ENCODE measurements at regions not wholly inside any gene's neighbourhood (a gene's known extent, or its start where the extent isn't known, plus 50 kb on each side); places are given as distances from the start of the nearest gene placed in this dataset.

DNA sequence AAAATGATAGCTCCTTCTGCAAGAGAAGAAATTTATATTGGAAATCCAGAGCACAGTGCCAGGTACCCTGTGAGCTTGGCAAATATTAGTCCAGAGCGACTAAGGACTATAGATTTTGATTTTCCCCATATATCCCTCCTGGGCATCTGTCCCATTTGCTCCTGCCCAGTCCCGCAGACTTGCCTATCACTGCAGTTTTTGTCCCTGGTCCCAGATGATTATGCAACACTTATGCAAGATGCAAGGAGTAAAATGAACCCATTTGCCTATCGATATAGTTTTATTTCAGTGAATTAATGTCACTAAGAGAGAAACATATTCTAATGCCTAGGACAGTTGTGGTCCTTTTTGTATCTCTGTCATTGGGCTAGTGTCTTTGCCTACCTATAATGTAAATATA lies 215.9 kb upstream of the BMP4 start:
- Histone ChIP-seq H3K4me1 (ENCODE audit: control insufficient read depth in 2 of 2, insufficient read depth in 2 of 2, low read length in 2 of 2) (peaks cover 24 to 40% of the 10 kb centered on the region in 2 donors), H3K4me3 (ENCODE audit: low read length in 2 of 2) (no peak overlapping the region), H3K36me3 (ENCODE audit: control insufficient read depth in 2 of 2, insufficient read depth in 2 of 2, low read length in 1 of 2) (no peaks in the 10 kb centered on the region), H3K27me3 (ENCODE audit: control insufficient read depth in 2 of 2, insufficient read depth in 1 of 2, low read length in 1 of 2) (peaks cover 0 to 2% of the 10 kb centered on the region in 2 donors), H3K9me3 (ENCODE audit: control insufficient read depth in 2 of 2, insufficient read depth in 1 of 2, low read length in 1 of 2) (no peaks in the 10 kb centered on the region), H3K27ac (ENCODE audit: low read depth in 1 of 2, low read length in 1 of 2) (no peak overlapping the region)
- 93% methylated on average over 3 of the region's 3 CpGs for WGBS
- no peak for DNase-seq (ENCODE audit: low read depth in 6 of 9, low spot score in 9 of 9)

DNA sequence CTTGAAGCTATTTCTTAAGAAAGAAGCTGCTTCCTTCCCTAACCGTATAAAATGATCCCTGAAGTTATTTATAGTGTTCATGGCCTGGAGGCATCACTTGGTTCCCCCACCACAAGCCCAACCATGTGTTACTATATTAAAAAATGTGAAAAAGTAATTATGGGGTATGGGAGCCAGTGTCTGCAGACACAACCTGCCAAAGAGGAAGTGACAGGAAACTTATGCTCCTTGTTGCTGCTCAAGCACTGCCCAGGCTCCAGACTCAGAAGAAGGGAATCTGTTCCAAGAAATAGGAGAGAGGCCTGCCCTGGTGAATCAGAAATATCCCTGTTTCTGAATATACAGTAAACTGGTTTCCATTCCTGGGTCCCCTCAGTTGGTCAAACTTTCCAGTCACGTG lies 217.2 kb upstream of the BMP4 start:
- no peaks in the 10 kb centered on the region for H3K9me3 ChIP-seq (ENCODE audit: control insufficient read depth in 2 of 2, insufficient read depth in 1 of 2, low read length in 1 of 2)
- H3K4me1 ChIP-seq (ENCODE audit: control insufficient read depth in 2 of 2, insufficient read depth in 2 of 2, low read length in 2 of 2) = peaks cover 19 to 35% of the 10 kb centered on the region in 2 donors
- H3K4me3 ChIP-seq (ENCODE audit: low read length in 2 of 2) = no peak overlapping the region
- H3K36me3 ChIP-seq (ENCODE audit: control insufficient read depth in 2 of 2, insufficient read depth in 2 of 2, low read length in 1 of 2) = no peaks in the 10 kb centered on the region
- 44% methylated on average over 2 of the region's 2 CpGs for WGBS
- no peak overlapping the region for H3K27ac ChIP-seq (ENCODE audit: low read depth in 1 of 2, low read length in 1 of 2)
- no peak for DNase-seq (ENCODE audit: low read depth in 6 of 9, low spot score in 9 of 9)
- H3K27me3 ChIP-seq (ENCODE audit: control insufficient read depth in 2 of 2, insufficient read depth in 1 of 2, low read length in 1 of 2) = peaks cover 0 to 9% of the 10 kb centered on the region in 2 donors

DNA sequence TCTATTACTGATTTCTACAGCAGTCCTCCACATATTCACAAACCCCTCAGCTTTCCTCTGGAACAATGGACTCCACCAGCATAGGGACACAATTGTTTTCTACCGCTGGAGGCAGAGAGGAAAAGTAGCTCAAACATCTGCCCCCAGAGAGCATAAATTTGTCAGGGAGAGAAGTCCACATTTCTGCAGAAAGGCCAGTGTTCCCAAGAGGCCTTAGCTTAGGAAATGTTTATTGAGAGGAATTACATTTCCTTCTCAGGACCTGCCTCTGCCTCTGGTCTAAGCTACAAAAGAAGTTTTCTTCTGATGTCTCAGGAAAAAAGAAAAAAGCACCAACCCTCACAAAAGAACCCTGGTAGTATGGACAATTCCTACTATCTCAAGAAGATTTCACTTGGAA lies 217.8 kb upstream of the BMP4 start:
- DNase-seq (ENCODE audit: low read depth in 6 of 9, low spot score in 9 of 9) = no peak
- Histone ChIP-seq H3K36me3 (ENCODE audit: control insufficient read depth in 2 of 2, insufficient read depth in 2 of 2, low read length in 1 of 2) (no peaks in the 10 kb centered on the region), H3K4me1 (ENCODE audit: control insufficient read depth in 2 of 2, insufficient read depth in 2 of 2, low read length in 2 of 2) (peaks cover 15 to 29% of the 10 kb centered on the region in 2 donors), H3K9me3 (ENCODE audit: control insufficient read depth in 2 of 2, insufficient read depth in 1 of 2, low read length in 1 of 2) (no peaks in the 10 kb centered on the region), H3K4me3 (ENCODE audit: low read length in 2 of 2) (no peak overlapping the region), H3K27ac (ENCODE audit: low read depth in 1 of 2, low read length in 1 of 2) (no peak overlapping the region), H3K27me3 (ENCODE audit: control insufficient read depth in 2 of 2, insufficient read depth in 1 of 2, low read length in 1 of 2) (peaks cover 0 to 9% of the 10 kb centered on the region in 2 donors)
- WGBS = 98% methylated on average over 1 of the region's 1 CpG

DNA sequence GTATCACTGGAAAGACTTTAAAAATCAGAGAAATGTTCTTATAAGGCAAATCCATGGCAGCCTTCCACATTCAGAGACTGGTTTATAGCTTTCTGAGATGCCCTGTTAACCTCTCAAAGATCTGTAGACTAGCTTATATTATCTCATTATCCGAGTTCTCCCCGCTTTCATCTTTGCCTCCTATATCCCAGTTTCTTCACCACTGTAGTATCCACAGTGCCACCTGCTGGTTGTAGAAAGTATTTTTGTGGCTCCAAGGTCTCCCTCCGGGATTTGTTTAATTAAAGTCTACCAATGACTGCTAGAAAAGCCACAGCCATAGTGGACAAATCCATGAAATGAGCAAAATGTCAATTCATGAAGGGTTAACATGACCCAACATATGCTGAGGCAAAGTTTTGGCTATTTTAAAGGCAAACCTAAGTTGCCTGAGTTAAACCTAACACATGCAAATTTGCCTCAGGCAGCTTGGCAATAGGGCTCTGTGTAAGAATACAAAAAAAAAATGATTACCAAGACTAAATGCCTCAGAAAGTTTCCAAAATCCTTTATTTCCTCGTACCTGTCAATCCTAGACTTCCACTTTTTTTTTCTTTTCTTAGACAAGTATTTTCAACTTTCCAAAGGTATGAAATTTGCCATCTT lies 218.8 kb upstream of the BMP4 start:
- WGBS = 21% methylated on average over 4 of the region's 4 CpGs

DNA sequence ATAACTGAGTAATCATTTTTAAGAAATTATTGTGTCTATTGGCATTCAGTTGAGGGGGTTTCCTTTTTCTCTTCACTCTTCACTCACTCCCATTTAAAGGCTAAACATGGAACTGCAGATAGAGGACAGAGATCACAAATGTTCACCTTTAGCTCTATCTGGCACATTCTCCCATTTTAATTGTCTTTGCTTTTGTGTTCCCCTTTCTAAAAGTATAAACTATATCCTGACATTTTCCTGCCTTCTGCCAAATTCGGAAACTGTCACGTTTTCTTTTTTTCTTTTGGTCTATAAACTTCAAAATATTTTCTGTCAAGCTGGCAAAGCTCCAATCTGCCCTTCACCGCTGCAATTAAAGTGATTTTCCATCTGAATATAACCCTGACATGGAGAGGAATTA lies 219.8 kb upstream of the CDKN3 start:
- Histone ChIP-seq H3K4me1 (ENCODE audit: control insufficient read depth in 2 of 2, insufficient read depth in 2 of 2, low read length in 2 of 2) (peaks cover 0 to 9% of the 10 kb centered on the region in 2 donors), H3K4me3 (ENCODE audit: low read length in 2 of 2) (no peak overlapping the region), H3K36me3 (ENCODE audit: control insufficient read depth in 2 of 2, insufficient read depth in 2 of 2, low read length in 1 of 2) (no peaks in the 10 kb centered on the region), H3K27ac (ENCODE audit: low read depth in 1 of 2, low read length in 1 of 2) (no peak overlapping the region), H3K27me3 (ENCODE audit: control insufficient read depth in 2 of 2, insufficient read depth in 1 of 2, low read length in 1 of 2) (peaks cover 0 to 14% of the 10 kb centered on the region in 2 donors), H3K9me3 (ENCODE audit: control insufficient read depth in 2 of 2, insufficient read depth in 1 of 2, low read length in 1 of 2) (no peaks in the 10 kb centered on the region)
- DNase-seq (ENCODE audit: low read depth in 6 of 9, low spot score in 9 of 9) = no peak
- WGBS = 57% methylated on average over 3 of the region's 3 CpGs

More for the DNA sequence above, 218.8 kb upstream of the BMP4 start:
- H3K4me1 ChIP-seq (ENCODE audit: control insufficient read depth in 2 of 2, insufficient read depth in 2 of 2, low read length in 2 of 2) = peaks cover 7 to 19% of the 10 kb centered on the region in 2 donors
- peaks cover 0 to 14% of the 10 kb centered on the region in 2 donors for H3K27me3 ChIP-seq (ENCODE audit: control insufficient read depth in 2 of 2, insufficient read depth in 1 of 2, low read length in 1 of 2)
- no peak overlapping the region for H3K4me3 ChIP-seq (ENCODE audit: low read length in 2 of 2)
- no peaks in the 10 kb centered on the region for H3K9me3 ChIP-seq (ENCODE audit: control insufficient read depth in 2 of 2, insufficient read depth in 1 of 2, low read length in 1 of 2)
- H3K27ac ChIP-seq (ENCODE audit: low read depth in 1 of 2, low read length in 1 of 2) = no peak overlapping the region
- H3K36me3 ChIP-seq (ENCODE audit: control insufficient read depth in 2 of 2, insufficient read depth in 2 of 2, low read length in 1 of 2) = no peaks in the 10 kb centered on the region
- DNase-seq (ENCODE audit: low read depth in 6 of 9, low spot score in 9 of 9) = peak in 5 of 9 donors; percentile 33 to 76 (median 51)

DNA sequence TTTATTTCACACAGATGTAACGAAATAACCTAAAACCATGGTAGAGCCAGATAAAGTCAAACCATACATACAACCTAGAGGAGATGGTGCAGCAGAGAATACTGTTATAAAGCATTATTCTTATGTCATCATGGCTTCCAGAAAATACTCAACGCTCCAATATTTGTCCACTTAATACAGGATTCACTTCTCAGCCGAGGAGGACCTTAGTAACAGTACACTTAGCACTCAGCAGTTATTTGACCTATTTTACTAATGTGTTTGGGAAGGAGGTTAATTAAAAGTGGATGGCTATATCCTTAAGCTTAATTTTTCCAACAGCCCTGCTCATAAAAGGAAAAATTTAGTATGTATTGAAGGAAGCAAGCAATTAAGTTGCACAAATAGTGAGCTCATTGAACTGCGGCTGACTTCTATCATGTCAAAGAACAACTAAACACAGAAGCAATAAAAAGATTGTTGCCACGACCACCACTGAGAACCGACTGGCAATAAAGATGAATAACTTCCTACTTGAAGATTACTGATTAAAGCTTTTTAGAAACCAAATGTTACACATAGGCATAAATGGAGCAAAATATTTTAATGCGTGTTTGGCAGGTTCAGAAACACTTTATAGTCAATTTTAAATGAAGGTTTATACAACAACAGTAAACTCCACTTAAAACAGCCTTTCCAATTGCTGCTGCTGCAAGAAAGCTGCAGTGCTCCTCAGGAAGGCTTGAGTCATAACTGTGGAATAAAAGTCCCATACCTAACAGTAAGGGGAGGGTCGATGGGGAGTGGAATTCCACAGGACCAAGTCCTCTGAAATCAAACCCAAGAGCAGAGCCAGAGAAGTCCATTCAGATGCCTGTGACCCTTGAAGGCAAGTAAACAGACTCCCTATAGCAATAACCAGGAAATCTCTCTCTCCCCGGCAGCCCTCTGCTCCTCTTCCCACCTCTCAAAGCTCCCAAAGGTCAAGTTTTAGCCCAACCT lies 218.9 kb upstream of the CDKN3 start:
- WGBS = 65% methylated on average over 9 of the region's 9 CpGs
- Histone ChIP-seq H3K4me1 (ENCODE audit: control insufficient read depth in 2 of 2, insufficient read depth in 2 of 2, low read length in 2 of 2) (peaks cover 0 to 3% of the 10 kb centered on the region in 2 donors), H3K9me3 (ENCODE audit: control insufficient read depth in 2 of 2, insufficient read depth in 1 of 2, low read length in 1 of 2) (no peaks in the 10 kb centered on the region), H3K36me3 (ENCODE audit: control insufficient read depth in 2 of 2, insufficient read depth in 2 of 2, low read length in 1 of 2) (no peaks in the 10 kb centered on the region), H3K27me3 (ENCODE audit: control insufficient read depth in 2 of 2, insufficient read depth in 1 of 2, low read length in 1 of 2) (peaks cover 0 to 14% of the 10 kb centered on the region in 2 donors), H3K27ac (ENCODE audit: low read depth in 1 of 2, low read length in 1 of 2) (no peak overlapping the region), H3K4me3 (ENCODE audit: low read length in 2 of 2) (no peak overlapping the region)
- no peak for DNase-seq (ENCODE audit: low read depth in 6 of 9, low spot score in 9 of 9)

DNA sequence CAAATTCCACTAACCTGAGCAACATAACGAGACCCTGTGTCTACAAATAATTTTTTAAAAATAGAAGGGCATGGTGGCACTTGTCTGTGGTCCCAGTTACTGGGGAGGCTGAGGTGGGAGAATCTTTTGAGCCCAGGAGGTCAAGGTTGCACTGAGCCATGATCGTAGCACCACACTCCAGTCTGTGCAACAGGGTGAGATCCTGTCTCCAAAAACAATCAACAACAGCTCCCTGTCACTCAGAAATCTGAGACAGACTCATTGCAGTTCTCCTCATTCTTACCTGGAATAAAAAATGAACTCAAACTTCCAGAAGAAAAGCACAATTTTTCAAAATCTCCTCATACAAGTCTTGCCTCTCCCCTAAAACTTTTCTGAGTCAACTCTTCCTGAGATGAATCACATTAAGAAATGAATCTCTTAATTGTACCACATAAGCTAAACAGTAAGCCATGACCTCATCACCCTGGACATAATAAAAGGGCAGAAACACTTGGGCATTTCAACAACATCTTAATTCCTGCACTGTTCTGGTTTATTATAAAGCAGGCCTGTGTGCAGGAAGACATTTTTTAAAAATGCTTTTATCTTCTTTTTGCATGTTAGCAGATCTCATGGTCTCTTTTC lies 214.3 kb upstream of the CDKN3 start:
- Histone ChIP-seq H3K27ac (ENCODE audit: low read depth in 1 of 2, low read length in 1 of 2) (no peak overlapping the region), H3K9me3 (ENCODE audit: control insufficient read depth in 2 of 2, insufficient read depth in 1 of 2, low read length in 1 of 2) (no peaks in the 10 kb centered on the region), H3K27me3 (ENCODE audit: control insufficient read depth in 2 of 2, insufficient read depth in 1 of 2, low read length in 1 of 2) (peaks cover 0 to 12% of the 10 kb centered on the region in 2 donors), H3K4me1 (ENCODE audit: control insufficient read depth in 2 of 2, insufficient read depth in 2 of 2, low read length in 2 of 2) (no peaks in the 10 kb centered on the region), H3K36me3 (ENCODE audit: control insufficient read depth in 2 of 2, insufficient read depth in 2 of 2, low read length in 1 of 2) (no peaks in the 10 kb centered on the region), H3K4me3 (ENCODE audit: low read length in 2 of 2) (no peak overlapping the region)
- no peak for DNase-seq (ENCODE audit: low read depth in 6 of 9, low spot score in 9 of 9)
- WGBS = 89% methylated on average over 2 of the region's 2 CpGs

DNA sequence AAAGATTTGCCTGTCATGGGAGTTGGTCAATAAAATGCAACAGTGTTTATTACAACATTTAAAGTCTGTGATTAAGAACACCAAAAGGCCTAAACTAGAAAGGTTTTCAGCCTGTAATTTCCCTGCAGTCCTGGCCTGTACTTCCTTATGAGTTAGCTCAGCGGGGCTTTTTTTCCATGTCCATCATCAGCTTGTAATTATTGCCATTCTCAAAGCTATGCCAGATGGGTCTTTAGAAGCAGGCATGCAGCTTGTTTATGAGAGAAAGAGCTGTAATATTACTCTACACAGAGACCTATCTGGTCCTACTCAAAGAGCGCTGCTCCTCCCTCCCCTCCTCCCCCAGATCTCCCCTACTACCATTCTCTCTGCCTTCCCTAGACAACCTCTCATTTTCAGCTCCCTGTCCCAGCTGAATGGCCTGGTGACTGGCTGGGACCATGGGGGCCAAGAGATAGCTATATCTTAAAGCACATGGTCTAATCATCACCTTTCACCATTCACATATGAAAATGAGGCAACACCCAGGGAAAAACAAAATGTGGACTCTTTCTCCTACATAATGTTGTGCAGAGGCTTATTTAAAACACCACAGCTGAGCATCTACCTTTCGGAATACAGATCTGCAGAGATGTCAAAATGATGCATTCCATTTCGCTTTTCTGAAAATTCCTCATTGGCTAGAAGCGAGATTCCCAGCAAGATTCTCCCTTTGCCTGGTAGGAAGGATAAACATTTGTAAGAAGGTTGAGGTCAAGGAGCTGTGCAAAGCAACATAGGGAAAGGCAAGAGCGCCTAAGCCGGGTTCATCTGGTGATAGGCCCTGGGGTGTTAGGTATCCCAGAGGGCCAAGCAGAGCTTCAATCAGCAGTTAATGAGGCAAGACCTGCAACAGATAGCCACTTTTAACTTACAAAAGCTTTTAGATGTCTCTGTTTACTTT lies 209.7 kb upstream of the CDKN3 start:
- H3K9me3 ChIP-seq (ENCODE audit: control insufficient read depth in 2 of 2, insufficient read depth in 1 of 2, low read length in 1 of 2) = no peaks in the 10 kb centered on the region
- H3K27me3 ChIP-seq (ENCODE audit: control insufficient read depth in 2 of 2, insufficient read depth in 1 of 2, low read length in 1 of 2) = no peaks in the 10 kb centered on the region
- no peak overlapping the region for H3K4me3 ChIP-seq (ENCODE audit: low read length in 2 of 2)
- H3K36me3 ChIP-seq (ENCODE audit: control insufficient read depth in 2 of 2, insufficient read depth in 2 of 2, low read length in 1 of 2) = no peaks in the 10 kb centered on the region
- no peaks in the 10 kb centered on the region for H3K4me1 ChIP-seq (ENCODE audit: control insufficient read depth in 2 of 2, insufficient read depth in 2 of 2, low read length in 2 of 2)
- no peak overlapping the region for H3K27ac ChIP-seq (ENCODE audit: low read depth in 1 of 2, low read length in 1 of 2)
- 94% methylated on average over 7 of the region's 7 CpGs for WGBS
- DNase-seq (ENCODE audit: low read depth in 6 of 9, low spot score in 9 of 9) = no peak

All from thymus (tissue), 11 donors.